GM21529 (cell line): ENCODE measurements at regions not wholly inside any gene's neighbourhood (a gene's known extent, or its start where the extent isn't known, plus 50 kb on each side); places are given as distances from the start of the nearest gene placed in this dataset.
"Not testable (repeated sequence)": the region's sequence is repeated elsewhere in the genome, so short reads cannot be mapped to it uniquely, and the experiment has no call there.

Experiments
- ATAC-seq: cut with Tn5 transposase; IDR thresholded peaks from one replicate; pipeline ENCODE4 v1.9.1; 2021; ENCODE audit not compliant: unreplicated experiment

DNA sequence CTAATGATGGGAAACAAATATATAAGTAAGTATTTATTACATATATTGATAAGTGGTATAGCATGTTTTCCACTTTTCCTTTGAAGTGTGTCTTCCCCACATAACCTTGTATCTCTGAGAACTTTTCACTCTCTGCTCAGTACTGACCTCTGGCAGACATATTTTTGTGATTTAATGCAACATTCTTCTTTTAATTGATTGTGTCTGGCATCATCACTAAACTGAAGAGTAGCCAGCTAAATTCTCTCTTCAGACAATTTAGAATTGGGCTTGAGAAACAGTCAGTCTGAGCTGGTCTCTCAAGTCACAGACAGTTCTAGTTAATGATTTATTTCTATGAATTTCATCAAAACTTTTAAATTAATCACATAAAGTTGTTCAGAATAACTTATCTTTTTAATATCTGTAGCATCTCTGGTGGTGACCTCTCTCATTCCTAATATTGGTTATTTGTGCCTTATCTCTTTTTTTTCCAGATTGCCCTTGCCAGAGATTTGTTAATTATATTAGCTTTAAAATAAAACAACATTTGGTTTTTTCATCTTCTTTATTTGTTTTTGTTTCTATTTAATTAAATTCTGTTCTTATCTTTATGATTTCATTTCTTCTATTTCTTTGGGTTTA, 230.0 kb upstream of the VLDLR start:
- not testable (repeated sequence) for ATAC-seq

DNA sequence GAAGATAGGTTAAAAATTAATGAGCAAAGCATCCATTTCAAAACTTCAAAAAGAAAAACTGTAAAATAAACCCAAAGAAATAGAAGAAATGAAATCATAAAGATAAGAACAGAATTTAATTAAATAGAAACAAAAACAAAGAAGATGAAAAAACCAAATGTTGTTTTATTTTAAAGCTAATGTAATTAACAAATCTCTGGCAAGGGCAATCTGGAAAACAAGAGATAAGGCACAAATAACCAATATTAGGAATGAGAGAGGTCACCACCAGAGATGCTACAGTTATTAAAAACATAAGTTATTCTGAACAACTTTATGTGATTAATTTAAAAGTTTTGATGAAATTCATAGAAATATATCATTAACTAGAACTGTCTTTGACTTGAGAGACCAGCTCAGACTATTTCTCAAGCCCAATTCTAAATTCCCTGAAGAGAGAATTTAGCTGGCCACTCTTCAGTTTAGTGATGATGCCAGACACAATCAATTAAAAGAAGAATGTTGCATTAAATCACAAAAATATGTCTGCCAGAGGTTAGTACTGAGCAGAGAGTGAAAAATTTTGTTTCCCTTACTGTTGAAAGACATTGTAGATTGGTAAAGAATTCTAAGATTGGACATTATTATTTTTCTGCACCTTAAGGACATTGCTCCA, 227.4 kb upstream of the VLDLR start:
- not testable (repeated sequence) for ATAC-seq

DNA sequence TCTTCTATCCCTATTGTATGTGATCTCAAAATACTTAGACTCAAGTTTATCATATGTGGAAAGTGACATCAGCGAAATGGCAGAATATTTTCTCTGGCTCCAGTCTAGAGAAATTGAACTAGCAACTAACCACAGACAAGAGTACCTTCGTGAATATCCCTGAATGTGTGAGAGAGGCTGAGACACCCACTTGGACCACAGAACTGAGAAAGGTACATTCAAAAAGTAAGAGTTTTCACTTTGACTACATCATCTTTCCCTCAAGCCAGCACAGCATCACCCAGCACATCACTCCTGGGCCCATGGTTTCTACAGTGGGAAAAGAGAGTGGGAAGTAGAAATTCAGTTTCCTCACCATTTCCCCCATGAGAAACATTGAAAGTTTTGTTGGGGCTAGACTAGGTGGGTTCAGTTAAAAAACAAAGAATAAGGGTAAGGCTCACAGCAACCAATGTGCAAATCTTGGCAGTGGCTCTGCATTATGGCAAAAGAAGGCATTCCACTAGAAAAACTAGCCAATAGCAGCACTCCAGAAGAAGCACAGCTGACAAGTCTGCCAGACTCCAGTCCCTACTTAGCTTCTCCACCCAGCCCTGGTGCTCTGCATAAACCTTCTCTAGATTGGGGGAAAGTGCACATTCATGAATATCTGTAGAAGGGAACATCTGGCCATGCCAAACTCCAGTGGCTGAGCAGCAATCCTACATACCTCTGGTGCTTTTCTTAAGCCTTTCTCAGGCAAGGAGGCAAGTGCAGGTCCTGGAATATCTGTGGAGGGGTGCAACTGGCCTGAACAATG, 225.6 kb upstream of the VLDLR start:
- no peak for ATAC-seq

DNA sequence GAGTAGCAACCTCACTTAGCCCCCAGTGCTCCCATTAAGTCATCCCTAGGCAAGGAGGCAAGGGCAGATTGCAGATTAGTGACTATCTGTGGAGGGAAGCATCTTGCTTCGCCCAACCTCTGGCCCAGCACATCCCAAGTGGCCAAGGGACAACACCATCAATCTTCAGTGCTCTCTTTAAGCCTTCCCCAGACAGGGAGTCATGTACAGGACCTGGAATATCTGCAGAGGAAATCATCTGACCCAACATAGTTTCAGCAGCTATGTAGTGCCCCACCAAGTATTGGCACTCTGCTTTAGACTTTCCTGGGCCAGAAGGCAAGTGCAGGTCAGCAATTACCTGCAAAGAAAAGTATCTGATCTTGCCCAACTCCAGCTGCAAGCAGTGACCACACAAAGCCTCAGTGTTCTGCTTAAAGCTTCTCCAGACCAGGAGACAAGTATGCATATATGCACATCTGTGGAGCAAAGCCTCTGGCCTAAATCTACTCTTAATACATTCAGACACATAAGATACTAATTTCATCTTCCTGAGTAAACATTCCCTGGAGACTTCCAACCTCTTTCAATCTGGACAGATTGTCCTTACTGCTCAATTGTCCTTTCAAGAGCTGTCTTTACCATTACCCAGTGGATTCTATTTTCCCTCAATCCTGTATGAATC, 224.8 kb upstream of the VLDLR start:
- no peak for ATAC-seq

DNA sequence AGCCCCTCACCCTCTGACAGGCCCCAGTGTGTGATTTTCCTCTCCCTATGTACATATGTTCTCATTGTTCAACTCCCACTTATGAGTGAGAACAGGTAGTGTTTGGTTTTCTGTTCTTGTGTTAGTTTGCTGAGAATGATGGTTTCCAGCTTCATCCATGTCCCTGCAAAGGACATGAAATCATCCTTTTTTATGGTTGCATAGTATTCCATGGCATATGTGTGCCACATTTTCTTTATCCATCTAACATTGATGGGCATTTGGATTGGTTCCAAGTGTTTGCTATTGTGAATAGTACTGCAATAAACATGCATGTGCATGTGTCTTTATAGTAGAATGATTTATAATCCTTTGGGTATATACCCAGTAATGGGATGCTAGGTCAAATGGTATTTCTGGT, 223.7 kb upstream of the VLDLR start:
- not testable (repeated sequence) for ATAC-seq

DNA sequence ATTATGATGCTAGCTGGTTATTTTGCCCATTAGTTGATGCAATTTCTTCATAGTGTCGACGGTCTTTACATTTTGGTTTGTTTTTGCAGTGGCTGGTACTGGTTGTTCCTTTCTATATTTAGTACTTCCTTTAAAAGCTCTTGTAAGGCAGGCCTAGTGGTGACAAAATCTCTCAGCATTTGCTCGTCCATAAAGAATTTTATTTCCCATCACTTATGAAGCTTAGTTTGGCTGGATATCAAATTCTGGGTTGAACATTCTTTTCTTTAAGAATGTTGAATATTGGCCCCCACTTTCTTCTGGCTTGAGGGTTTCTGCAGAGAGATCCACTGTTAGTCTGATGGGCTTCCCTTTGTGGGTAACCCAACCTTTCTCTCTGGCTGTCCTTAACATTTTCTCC, 219.8 kb upstream of the VLDLR start:
- not testable (repeated sequence) for ATAC-seq

DNA sequence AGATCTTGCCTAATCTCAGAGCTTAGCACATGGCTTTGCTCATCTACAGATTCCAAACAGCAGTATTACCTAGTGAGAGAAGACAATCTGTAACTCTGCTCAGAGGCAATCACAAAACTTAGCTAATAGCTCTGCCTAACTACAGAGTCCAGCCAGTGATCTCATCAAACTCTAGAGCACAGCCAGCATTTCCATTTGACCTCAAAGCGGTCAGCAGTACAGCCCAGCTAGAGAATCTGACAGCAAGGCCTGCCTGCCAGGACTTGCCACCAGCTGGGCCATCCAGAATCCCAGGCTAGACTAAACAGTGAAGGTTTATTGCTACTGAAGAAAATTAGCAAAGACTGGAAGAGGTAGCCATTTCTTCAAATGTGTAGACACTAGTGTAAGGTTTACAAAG, 217.9 kb upstream of the VLDLR start:
- no peak for ATAC-seq

DNA sequence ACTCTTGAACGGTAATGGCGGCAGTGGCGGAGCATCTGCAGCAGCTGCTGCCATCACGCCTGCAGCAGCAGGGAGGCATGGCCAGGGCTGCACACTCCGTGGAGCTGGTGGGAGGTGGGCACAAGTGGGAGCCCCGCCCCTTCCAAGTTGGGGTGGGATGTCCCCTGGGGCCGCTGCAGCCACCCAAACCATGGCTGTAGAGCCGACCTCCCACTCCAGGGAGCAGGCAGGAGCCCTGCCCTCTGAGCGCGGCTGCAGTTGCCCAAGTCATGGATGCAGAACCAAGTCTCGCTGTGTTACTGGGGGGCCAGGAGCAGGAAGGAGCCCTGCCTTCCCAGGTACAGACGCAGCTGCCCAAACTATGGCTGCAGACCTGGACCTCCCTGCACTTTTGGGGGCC, 215.3 kb upstream of the VLDLR start:
- no peak for ATAC-seq

DNA sequence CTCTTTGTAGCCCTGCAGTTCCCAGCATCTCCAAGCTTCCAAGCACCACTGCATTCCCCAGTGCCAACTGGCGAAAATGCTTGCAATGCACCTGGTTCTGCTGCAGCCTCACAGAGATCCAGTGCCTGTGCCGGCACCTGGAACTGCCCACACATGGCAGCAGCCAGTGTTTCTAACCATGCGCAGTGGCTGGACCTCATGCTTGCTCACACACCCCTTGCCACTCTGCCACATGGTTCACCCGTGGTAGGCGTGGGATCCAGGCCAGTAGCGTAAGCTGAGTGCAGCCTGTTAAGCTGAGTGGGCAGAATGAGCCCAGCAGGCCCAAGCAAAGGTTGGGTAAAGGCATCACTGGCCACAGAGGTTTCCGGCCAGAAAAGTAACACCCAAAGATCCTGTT, 214.1 kb upstream of the VLDLR start:
- no peak for ATAC-seq

DNA sequence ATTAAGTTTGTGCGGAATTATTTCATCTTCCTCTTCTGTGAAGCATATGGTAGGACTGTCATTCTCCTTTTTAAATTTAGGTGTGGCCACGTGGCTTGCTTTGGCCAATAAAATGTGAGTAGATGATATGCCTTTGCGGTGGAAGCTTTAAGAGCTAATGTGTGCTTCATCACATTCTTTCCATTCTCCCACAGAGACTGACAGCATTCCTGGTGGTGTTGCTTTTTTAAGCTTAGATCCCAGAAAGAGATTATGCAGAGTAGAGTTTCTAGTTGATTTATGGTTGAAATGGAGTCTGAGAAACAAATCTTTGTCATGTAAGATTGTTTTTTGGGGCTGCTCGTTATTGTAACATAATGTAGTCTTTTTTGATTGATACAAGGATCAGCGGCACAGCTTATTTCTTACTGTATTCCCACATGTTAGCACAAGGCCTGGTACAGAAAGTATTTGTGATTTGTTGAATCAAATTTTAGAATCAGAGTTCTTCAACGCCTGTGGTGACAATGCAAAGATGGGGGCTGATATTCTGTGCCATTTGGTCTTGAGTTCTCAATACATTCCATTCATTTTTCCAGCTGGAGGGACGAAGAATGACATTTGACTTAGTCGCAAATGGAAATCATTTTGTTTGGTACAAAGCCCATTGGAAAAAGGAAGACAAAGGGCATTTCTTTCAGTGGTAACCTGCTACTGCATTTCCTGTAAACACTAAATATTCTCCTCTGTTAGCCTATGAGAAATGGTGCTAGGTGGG, 209.9 kb upstream of the VLDLR start:
- no peak for ATAC-seq

DNA sequence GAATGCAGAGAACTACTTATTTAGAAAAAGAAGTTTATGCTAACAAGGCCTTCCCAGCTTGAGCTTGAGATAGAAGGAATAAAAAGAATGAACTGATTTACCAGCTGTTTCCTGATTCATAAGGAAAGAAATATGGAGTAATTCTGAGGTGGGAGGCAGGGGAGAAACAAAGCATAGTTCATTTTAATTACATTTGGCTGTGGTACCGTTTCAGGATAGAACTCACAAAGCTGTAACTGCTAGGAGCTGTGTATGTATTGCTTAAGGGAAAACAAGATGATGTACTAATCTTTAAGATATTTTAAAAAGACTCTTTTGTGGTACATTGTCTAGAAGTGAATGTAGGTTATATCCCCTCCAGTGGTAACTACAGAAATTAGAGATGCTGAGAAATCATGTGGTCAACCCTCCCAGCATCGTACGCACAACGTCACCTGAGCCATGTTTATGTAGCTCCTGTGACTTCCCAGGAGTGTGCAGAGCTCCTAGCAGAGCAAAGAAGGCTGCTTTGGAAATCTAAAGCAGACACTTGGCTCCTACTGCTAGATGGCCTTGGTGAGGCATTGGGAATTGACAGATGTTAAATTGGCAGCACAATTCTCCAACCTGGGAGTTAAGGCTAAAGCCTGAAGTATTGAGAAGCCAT, 208.3 kb upstream of the VLDLR start:
- ATAC-seq: no peak

DNA sequence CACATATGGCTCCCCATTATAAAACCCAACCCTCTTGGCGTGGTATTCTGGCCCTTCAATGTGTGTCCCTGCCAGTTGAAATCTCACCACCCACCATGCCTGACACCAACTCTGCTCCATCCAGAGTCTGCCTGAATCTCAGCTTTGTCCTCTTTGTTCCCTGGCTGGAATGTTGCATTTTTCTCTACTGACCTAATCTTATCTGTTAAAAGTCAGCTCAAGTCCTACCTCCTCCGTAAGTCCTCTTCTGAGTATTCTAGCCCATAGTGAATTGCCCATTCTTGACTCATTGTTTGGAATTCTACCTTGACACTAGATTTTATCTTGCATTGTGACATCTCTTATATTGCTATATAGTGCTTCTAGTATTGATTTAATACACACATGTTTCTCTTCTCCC, 207.1 kb upstream of the VLDLR start:
- no peak for ATAC-seq

DNA sequence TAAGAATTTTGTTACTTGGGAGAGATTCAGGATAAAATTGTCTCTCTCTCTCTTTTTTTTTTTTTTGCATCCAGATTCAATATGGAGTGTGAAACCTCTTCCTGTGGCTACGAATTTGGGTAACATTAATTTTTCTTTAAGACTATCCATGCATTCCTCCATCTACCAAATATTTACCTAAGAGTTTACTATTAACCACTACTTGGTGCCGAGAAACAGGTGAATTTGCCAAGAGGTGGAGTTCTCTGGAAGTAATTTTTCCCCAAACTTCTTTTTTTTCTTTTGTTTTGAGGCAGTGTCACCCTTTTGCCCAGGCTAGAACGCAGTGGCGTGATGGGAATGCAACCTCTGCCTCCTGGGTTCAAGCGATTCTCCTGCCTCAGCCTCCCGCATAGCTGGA, 206.3 kb upstream of the VLDLR start:
- no peak for ATAC-seq

DNA sequence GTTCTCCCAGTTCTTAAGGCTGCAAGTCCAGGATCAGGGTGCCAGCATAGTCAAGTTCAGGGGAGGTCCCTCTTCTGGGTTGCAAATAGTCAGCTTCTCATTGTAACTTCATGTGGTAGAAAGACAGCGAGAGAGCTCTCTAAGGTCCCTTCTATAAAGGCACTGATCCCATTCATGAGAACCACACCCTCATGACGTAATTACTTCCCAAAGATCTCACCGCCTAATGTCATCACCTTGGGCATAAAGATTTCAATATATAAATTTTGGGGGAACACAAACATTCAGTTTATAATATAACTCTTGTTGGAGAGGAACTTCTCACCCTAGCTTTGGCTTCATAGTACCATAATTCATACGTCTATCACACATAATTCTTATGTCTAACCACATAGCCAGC, 203.9 kb upstream of the VLDLR start:
- no peak for ATAC-seq

DNA sequence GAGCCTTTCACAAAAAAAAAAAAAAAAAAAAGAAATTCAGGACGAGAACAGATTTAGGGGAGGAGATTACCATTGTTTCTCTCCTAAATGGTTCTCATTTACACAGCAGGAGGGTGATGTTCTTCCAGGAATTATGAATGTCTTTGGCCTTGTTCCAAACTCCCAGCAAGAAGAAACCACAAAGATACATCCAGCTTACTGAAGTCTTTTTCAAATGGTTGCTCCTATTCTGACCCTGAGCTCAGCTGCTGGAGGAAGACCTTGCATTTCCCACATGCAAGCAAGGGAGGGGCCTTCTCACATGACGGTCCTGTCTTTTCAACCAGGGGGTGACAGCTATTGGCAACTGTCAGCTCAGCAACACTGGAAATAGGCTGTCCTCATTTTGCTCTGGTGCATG, 203.0 kb upstream of the VLDLR start:
- no peak for ATAC-seq

DNA sequence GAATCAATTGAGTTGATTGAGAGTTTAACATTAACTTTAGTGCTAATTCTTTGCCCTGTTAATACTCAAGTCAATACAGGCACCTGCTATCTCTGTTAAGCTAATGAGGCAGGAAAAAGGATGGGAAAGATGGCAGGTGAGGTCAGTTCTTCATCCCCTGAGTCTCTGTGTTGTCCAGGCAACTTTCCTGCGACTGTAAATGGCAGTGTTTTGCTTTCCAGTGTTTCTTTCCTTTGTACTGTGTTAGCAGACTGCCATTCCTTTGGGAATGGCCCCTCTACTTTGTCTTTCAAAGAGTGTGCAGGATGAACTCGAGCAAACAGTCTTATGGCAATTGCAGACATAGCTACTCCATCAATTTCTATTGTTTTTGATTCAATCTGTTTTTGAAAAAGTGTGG, 202.2 kb upstream of the VLDLR start:
- no peak for ATAC-seq

DNA sequence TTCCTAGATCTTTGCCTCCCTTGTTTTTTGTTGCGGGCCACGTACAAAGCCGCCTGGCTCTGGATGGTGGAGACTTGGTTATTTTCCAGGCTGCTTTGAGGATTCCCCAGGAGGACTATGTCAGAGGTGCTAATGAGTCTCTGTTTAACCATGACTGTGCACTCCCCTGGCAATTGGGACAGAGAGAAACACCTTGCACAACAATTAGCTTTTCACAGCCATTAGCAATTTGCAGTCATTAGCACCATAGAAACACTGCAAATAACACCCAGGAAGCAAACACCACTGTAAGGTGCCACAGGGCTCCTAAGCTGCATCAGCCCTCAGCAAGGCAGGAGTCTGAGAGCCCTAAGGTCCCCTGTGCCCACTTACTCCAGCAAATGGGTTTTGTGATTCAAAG, 201.0 kb upstream of the VLDLR start:
- no peak for ATAC-seq

DNA sequence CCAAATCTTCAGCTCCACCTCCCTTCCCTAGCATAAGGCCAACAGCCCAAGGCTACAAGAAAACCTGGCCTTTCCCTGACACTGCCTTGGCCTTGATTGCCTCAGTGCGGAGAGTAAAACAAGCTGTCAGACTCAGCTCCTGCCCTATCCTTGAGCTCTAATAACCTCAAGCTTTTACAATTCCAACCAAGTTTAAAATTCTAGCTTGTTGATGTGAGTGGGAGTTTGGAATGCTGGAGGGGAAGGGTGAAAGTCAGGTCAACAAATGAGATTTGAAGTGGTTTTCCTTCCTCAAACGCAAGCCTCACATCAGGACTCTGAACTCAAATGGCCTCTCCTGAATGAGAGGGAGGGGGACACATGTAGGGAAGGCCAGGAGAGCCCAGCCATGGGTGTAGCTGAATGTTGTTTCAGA, 197.0 kb upstream of the VLDLR start:
- ATAC-seq: no peak

DNA sequence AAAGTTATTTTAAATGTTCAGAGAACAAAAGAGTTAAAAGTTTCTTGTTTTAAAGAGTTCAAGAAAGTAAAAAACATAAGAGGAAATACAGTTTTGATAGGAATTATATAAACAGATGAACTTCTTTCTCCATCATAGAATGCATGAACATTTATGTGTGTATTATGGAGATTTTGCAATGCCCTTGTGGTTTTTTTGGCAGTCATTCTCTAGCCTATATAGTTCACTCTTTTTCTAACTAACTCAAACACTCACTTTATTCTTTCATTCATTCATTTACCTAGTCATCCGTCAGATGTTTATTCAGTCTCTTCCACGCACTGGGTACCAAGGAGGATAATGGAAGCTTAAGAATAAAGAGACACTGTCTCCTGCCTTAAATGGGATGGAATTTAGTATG, 195.9 kb upstream of the VLDLR start:
- no peak for ATAC-seq

DNA sequence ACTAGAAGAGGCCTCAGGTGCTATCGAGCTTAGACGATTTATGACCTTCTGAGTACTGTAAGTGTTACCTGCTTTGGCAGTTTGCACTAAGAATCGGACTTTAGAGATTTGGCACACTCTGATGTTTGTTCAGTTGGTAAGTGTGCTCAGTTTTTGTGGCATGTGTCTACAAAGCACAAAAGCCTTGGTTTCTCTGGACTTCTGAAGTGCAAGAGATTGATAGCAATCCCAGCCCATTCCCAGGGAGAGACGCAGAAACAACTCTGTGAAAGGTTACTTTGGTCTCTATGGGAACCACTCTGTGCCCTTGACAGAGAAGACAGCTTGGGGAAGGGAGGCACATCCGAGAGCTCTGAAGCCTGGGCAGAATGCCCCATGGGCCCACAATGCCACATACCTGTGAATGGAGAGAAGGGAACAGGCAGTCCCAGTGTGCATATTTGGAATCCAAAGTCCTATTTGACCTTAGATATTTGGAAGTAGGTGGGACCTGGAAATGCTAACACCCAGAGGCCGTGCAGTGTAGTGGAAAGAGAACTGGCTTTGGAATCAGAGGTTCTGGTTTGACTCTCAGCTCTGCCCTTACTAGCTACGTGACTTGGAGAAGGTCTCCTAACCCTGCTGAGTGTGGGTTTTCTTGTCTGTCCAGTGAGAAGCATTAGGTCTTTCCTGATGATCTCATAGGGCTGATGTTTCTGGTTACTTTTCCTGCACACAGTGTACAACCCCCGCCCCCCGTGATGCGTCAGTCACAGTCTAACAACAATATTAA, 194.3 kb upstream of the VLDLR start:
- no peak for ATAC-seq
